PC-9 (cell line): ENCODE measurements at regions not wholly inside any gene's neighbourhood (a gene's known extent, or its start where the extent isn't known, plus 50 kb on each side); places are given as distances from the start of the nearest gene placed in this dataset.

Experiments used
- CTCF ChIP-seq: fragments of 200-600 bp; sonication (generic); conservative IDR thresholded peaks from 2 replicates; pipeline ENCODE4 v1.6.1; 2017; ENCODE audit warnings: mixed run types, antibody characterized with exemption, mild to moderate bottlenecking, moderate library complexity
- EZH2 ChIP-seq: fragments of 200-600 bp; sonication (generic); IDR thresholded peaks from 2 replicates; pipeline ENCODE4 v1.8.0; 2017; ENCODE audit warnings: antibody characterized with exemption, low read depth

- TF ChIP-seq CTCF = no peak
- no peak for TF ChIP-seq EZH2
Measured at GRCh38 chr12:24152270-24152669, 202.8 kb upstream of the SOX5 start.
